MM.1S (cell line): ENCODE measurements at regions not wholly inside any gene's neighbourhood (a gene's known extent, or its start where the extent isn't known, plus 50 kb on each side); places are given as distances from the start of the nearest gene placed in this dataset.

Source experiments
- CTCF ChIP-seq: fragments of 300-600 bp; sonication (generic); IDR thresholded peaks from 2 replicates; pipeline ENCODE4 v1.5.1; 2016; ENCODE audit warnings: antibody characterized with exemption, low read length, mixed read lengths
- EZH2phosphoT487 ChIP-seq: fragments of 300-600 bp; sonication (generic); IDR thresholded peaks from 2 replicates; pipeline ENCODE4 v1.6.1; 2018; ENCODE audit warnings: antibody characterized with exemption, low read length

DNA sequence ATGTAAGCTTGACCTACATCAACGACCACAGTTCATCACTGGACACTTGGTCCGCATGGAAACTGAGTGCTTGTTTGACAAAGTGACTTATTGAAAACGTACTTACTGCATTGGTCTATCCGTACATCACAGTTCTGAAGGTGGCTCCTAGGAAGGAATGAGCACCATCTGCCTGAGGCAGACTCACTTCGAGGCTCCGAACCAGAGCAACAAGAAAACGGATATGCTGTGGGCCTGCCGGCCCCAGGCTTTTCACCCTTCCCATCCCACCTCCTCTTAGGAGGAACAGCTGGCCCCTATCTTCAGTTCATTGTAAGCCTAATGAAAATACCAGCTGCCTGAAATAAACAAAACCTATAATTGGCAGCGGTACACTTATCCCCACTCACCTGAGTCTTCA lies 67.2 kb upstream of the TSLP start:
- TF ChIP-seq CTCF (no peak), EZH2phosphoT487 (no peak)
